HEK293 (cell line): ENCODE measurements at regions not wholly inside any gene's neighbourhood (a gene's known extent, or its start where the extent isn't known, plus 50 kb on each side); places are given as distances from the start of the nearest gene placed in this dataset.

ENCODE experiments used
- CTCF ChIA-PET: fragments of 350-600 bp; formaldehyde crosslinking; extraction: SDS; loops from one replicate; lab custom pipeline; 2021; ENCODE audit warnings: antibody characterized with exemption; lab: Yijun Ruan, JAX
- POLR2A ChIA-PET: fragments of 300-600 bp; formaldehyde crosslinking; extraction: SDS; loops from one replicate; lab custom pipeline; 2020; ENCODE audit warnings: antibody characterized with exemption, inconsistent platforms; lab: Yijun Ruan, JAX
- H3K27ac ChIP-seq: fragments of 200-500 bp; sonication (Bioruptor generic); 2 replicates; pipeline ENCODE4 v1.5.1; 2014; ENCODE audit warnings: low read depth, low read length, control low read depth, inconsistent platforms; ENCODE audit errors: extremely low read depth
- H3K36me3 ChIP-seq, 2 experiments: fragments of 200-500 bp in 1 of 2; sonication (Bioruptor generic) in 1 of 2; 1 replicate in 1 of 2; 2 replicates in 1 of 2; pipeline ENCODE4 v1.5.1; 2014 to 2017; ENCODE audit warnings: inconsistent platforms in 2 of 2, low read length in 2 of 2; ENCODE audit not compliant: control insufficient read depth in 2 of 2, insufficient read depth in 1 of 2
- H3K4me1 ChIP-seq: fragments of 200-500 bp; sonication (Bioruptor generic); 2 replicates; pipeline ENCODE4 v1.5.1; 2014; ENCODE audit warnings: mild to moderate bottlenecking, low read length, inconsistent platforms; ENCODE audit not compliant: control insufficient read depth, insufficient read depth
- H3K4me3 ChIP-seq: 2 replicates; pipeline ENCODE4 v1.5.1; 2011; ENCODE audit warnings: low read depth, mild to moderate bottlenecking, control low read depth, low read length, moderate library complexity
- H3K9me3 ChIP-seq: fragments of 200-500 bp; sonication (Bioruptor generic); 2 replicates; pipeline ENCODE4 v1.5.1; 2014; ENCODE audit warnings: low read depth, low read length, inconsistent platforms; ENCODE audit not compliant: control insufficient read depth, insufficient read depth
- IKZF3 ChIP-seq: fragments of 450-650 bp; IDR thresholded peaks from 2 replicates; pipeline ENCODE4 v1.5.0; 2018; ENCODE audit warnings: missing biosample characterization, mild to moderate bottlenecking, missing genetic modification characterization, moderate library complexity
- MYNN ChIP-seq: fragments of 450-650 bp; formaldehyde crosslinking; IDR thresholded peaks from 2 replicates; pipeline ENCODE4 v1.5.1; 2016; ENCODE audit warnings: missing biosample characterization, missing genetic modification characterization, borderline replicate concordance
- SETDB1 ChIP-seq: IDR thresholded peaks from one replicate; pipeline ENCODE4 v1.6.1; 2017; ENCODE audit warnings: mild to moderate bottlenecking, low read length, moderate library complexity, mixed read lengths; ENCODE audit not compliant: insufficient read length
- TRIM28 ChIP-seq: IDR thresholded peaks from 2 replicates; pipeline ENCODE4 v1.6.1; 2011; ENCODE audit warnings: low read length, control low read depth, borderline replicate concordance
- ZBTB11 ChIP-seq: fragments of 450-650 bp; formaldehyde crosslinking; conservative IDR thresholded peaks from 2 replicates; pipeline ENCODE4 v1.5.1; 2016; ENCODE audit warnings: low read depth, missing biosample characterization, missing genetic modification characterization
- ZNF311 ChIP-seq: fragments of 450-650 bp; formaldehyde crosslinking; IDR thresholded peaks from 2 replicates; pipeline ENCODE4 v1.5.1; 2017; ENCODE audit warnings: missing biosample characterization, missing genetic modification characterization, borderline replicate concordance
- ZNF529 ChIP-seq: fragments of 450-650 bp; formaldehyde crosslinking; IDR thresholded peaks from 2 replicates; pipeline ENCODE4 v1.5.1; 2017; ENCODE audit warnings: missing genetic modification characterization, missing biosample characterization; ENCODE audit not compliant: insufficient replicate concordance
- ZNF549 ChIP-seq: fragments of 450-650 bp; IDR thresholded peaks from 2 replicates; pipeline ENCODE4 v1.5.1; 2018; ENCODE audit warnings: missing biosample characterization, missing genetic modification characterization, mild to moderate bottlenecking, inconsistent platforms, moderate library complexity
- ZNF626 ChIP-seq: fragments of 450-650 bp; sonication (Bioruptor Pico); formaldehyde crosslinking; IDR thresholded peaks from 2 replicates; pipeline ENCODE4 v1.5.1; 2018; ENCODE audit warnings: missing biosample characterization, missing genetic modification characterization, inconsistent platforms
- ZNF791 ChIP-seq: fragments of 450-650 bp; formaldehyde crosslinking; IDR thresholded peaks from 2 replicates; pipeline ENCODE4 v1.5.1; 2016; ENCODE audit warnings: missing biosample characterization, missing genetic modification characterization
- ZNF792 ChIP-seq: fragments of 450-650 bp; formaldehyde crosslinking; IDR thresholded peaks from 2 replicates; pipeline ENCODE4 v1.5.1; 2016; ENCODE audit warnings: missing biosample characterization, missing genetic modification characterization

- TF ChIP-seq MYNN (tag by site-specific recombination) (no peak), ZBTB11 (tag by site-specific recombination) (no peak), ZNF792 (tag by site-specific recombination) (no peak), ZNF311 (tag by site-specific recombination) (no peak), IKZF3 (tag by site-specific recombination) (no peak)
- no peak overlapping the region for H3K27ac ChIP-seq
- no peaks in the 10 kb centered on the region for H3K36me3 ChIP-seq
- no peaks in the 10 kb centered on the region for H3K9me3 ChIP-seq
- no peaks in the 10 kb centered on the region for H3K4me1 ChIP-seq
- ChIA-PET CTCF (no interaction called here), POLR2A (no interaction called here)
- no peak overlapping the region for H3K4me3 ChIP-seq
Observed at GRCh38 chr12:71214511-71215285, 56.9 kb upstream of the TSPAN8 start.

- Histone ChIP-seq H3K27ac (no peak overlapping the region), H3K4me3 (no peak overlapping the region), H3K9me3 (no peaks in the 10 kb centered on the region), H3K36me3 (no peaks in the 10 kb centered on the region), H3K4me1 (no peaks in the 10 kb centered on the region)
- ChIA-PET POLR2A (no interaction called here), CTCF (no interaction called here)
- TF ChIP-seq ZNF626 (tag by site-specific recombination): peak; percentile 43; the same call in 1 of the 2 replicates
- peak; percentile 100 for TF ChIP-seq SETDB1
- TF ChIP-seq TRIM28: peak; percentile 96
- no peak for TF ChIP-seq ZNF791 (tag by site-specific recombination)
- peak; percentile 29 for TF ChIP-seq ZNF529 (tag by site-specific recombination)
- 0 out of 2 replicates have a peak, but pooled peaks have one; percentile 51 for TF ChIP-seq ZNF549 (tag by site-specific recombination)
- TF ChIP-seq, all 188 proteins: peak for 5
Observed at GRCh38 chr12:71208053-71208685, 50.4 kb upstream of the TSPAN8 start.
